K562 (cell line): ENCODE measurements at regions not wholly inside any gene's neighbourhood (a gene's known extent, or its start where the extent isn't known, plus 50 kb on each side); places are given as distances from the start of the nearest gene placed in this dataset.
"Not testable (repeated sequence)": the region's sequence is repeated elsewhere in the genome, so short reads cannot be mapped to it uniquely, and the experiment has no call there.

Experiments
- ATAC-seq: fragments of 200-7000 bp; cut with Tn5 transposase; 3 replicates; pipeline ENCODE4 v1.9.1; 2020; ENCODE audit warnings: moderate library complexity
- BruUV-seq: library from RNA; stranded (reverse); fragments of 400-500 nt; replicated peaks from 2 replicates; lab custom pipeline; 2021; lab: Mats Ljungman, UMichigan
- CTCF ChIA-PET: fragments of 300-600 bp; formaldehyde crosslinking; extraction: SDS; loops from one replicate; lab custom pipeline; 2021; ENCODE audit warnings: low intra/inter-chr PET ratio; lab: Yijun Ruan, JAX
- POLR2A ChIA-PET: fragments of 300-600, 350-650 bp; sonication (Branson Sonifier 250); formaldehyde crosslinking; extraction: SDS; loops from one replicate; lab custom pipeline; 2021; ENCODE audit warnings: antibody characterized with exemption, inconsistent platforms; lab: Yijun Ruan, JAX
- DNase-seq, 4 experiments: peaks; one replicate each; pipeline versions ENCODE4 v3.0.0 to v3.0.0-alpha.2; 2011 to 2018; ENCODE audit warnings: low spot score in 3 of 4, mixed read lengths in 3 of 4; ENCODE audit errors: extremely low read depth in 1 of 4
- FAIRE-seq: peaks from 2 replicates; lab custom pipeline; 2011; peaks lifted over from hg19 to GRCh38; lab: Jason Lieb, UNC
- H2AFZ ChIP-seq: 2 replicates; pipeline ENCODE4 v1.6.0; 2011; ENCODE audit warnings: low read depth, low read length, control low read depth, inconsistent platforms
- H3K27ac ChIP-seq: fragments of 200-600 bp; 3 replicates; pipeline ENCODE4 v1.8.0; 2011; ENCODE audit warnings: low read depth, mild to moderate bottlenecking, control low read depth, inconsistent platforms, low read length, moderate library complexity, mixed read lengths; ENCODE audit errors: extremely low read depth
- H3K27me3 ChIP-seq, 2 experiments: fragments of 300-600 bp in 1 of 2; 2 replicates in 1 of 2; 3 replicates in 1 of 2; pipeline versions ENCODE4 v1.6.0 to v1.8.0; 2011; ENCODE audit warnings: inconsistent platforms in 2 of 2, low read length in 2 of 2, mild to moderate bottlenecking in 1 of 2, mixed read lengths in 1 of 2, moderate library complexity in 1 of 2; ENCODE audit not compliant: control insufficient read depth in 2 of 2, insufficient read depth in 2 of 2
- H3K36me3 ChIP-seq: fragments of 300-600 bp; 3 replicates; pipeline ENCODE4 v1.8.0; 2011; ENCODE audit warnings: mild to moderate bottlenecking, low read length, inconsistent platforms; ENCODE audit not compliant: control insufficient read depth, insufficient read depth
- H3K4me1 ChIP-seq, 2 experiments: fragments of 200-600 bp in 1 of 2; replicated peaks in 1 of 2; 2 replicates in 1 of 2; 3 replicates in 1 of 2; pipeline versions ENCODE4 v1.5.1 to v1.8.0; 2011; ENCODE audit warnings: inconsistent platforms in 2 of 2, low read length in 2 of 2, mild to moderate bottlenecking in 1 of 2, mixed read lengths in 1 of 2, moderate library complexity in 1 of 2; ENCODE audit not compliant: control insufficient read depth in 2 of 2, insufficient read depth in 2 of 2
- H3K4me2 ChIP-seq: 2 replicates; pipeline ENCODE4 v1.6.1; 2011; ENCODE audit warnings: low read length, control low read depth, inconsistent platforms, mixed read lengths; ENCODE audit not compliant: insufficient read depth
- H3K4me3 ChIP-seq: fragments of 200-600 bp; sonication (generic), shearing (Covaris generic); 2 replicates; pipeline ENCODE4 v1.5.1; 2016; ENCODE audit warnings: control low read depth, inconsistent platforms
- H3K79me2 ChIP-seq: fragments of 200-600 bp; 3 replicates; pipeline ENCODE4 v1.8.0; 2011; ENCODE audit warnings: low read length, inconsistent platforms; ENCODE audit not compliant: control insufficient read depth, insufficient read depth
- H3K9ac ChIP-seq, 2 experiments: 2 replicates each; pipeline versions ENCODE4 v1.6.0 to v1.6.1; 2011; ENCODE audit warnings: low read depth in 2 of 2, low read length in 2 of 2, control low read depth in 1 of 2, inconsistent platforms in 1 of 2, mild to moderate bottlenecking in 1 of 2, mixed read lengths in 1 of 2; ENCODE audit not compliant: insufficient read depth in 1 of 2
- H3K9me1 ChIP-seq: one replicate; pipeline ENCODE4 v1.6.0; 2011; ENCODE audit warnings: inconsistent platforms, mild to moderate bottlenecking, low read length, moderate library complexity; ENCODE audit not compliant: control insufficient read depth, insufficient read depth
- H3K9me3 ChIP-seq: replicated peaks from 2 replicates; pipeline ENCODE4 v1.5.1; 2011; ENCODE audit warnings: low read depth, low read length, inconsistent platforms; ENCODE audit not compliant: control insufficient read depth, insufficient read depth
- H4K20me1 ChIP-seq: replicated peaks from 2 replicates; pipeline ENCODE4 v1.6.1; 2011; ENCODE audit warnings: low read length, inconsistent platforms, mixed read lengths; ENCODE audit not compliant: control insufficient read depth, insufficient read depth
- REST ChIP-seq, 2 experiments: fragments of 450-650 bp; formaldehyde crosslinking in 1 of 2; IDR thresholded peaks; 2 replicates each; pipeline versions ENCODE4 v1.4.0 to v1.6.1; 2014 to 2020; ENCODE audit warnings: mild to moderate bottlenecking in 2 of 2, borderline replicate concordance in 1 of 2, low read depth in 1 of 2
- ZNF830 ChIP-seq: fragments of 250-450 bp; sonication (Bioruptor Pico); IDR thresholded peaks from 2 replicates; pipeline ENCODE4 v1.5.0; 2021; ENCODE audit warnings: mild to moderate bottlenecking
- WGBS: fragments of 100-300 bp; shearing (Covaris generic); methylation state at CpG from one replicate; pipeline ENCODE4 v1.1.6; 2016; ENCODE audit warnings: low coverage, mixed read lengths; ENCODE audit not compliant: insufficient coverage; ENCODE audit errors: missing lambda C conversion rate; 5-methylcytosine and 5-hydroxymethylcytosine counted together
- in situ Hi-C: fragments of 300-500 bp; cut with MboI; formaldehyde crosslinking; loops from 4 replicates; pipeline ENCODE4 v1.15.0; 2018; ENCODE audit warnings: inconsistent platforms, mixed read lengths
- intact Hi-C: fragments of 100-400 bp; cut with micrococcal nuclease; formaldehyde crosslinking; loops from 2 replicates; pipeline ENCODE4 v1.14.2; 2022

GRCh38 chr5:167389537-167389936, 901.9 kb upstream of the WWC1 start (continued):
- TF ChIP-seq REST (IDR thresholded peaks at IDR 0.05; ENCODE audit: borderline replicate concordance), result no peak
- no peak for TF ChIP-seq REST (CRISPR knock-in tag; IDR thresholded peaks at IDR 0.05; ENCODE audit: low read depth)
- no peak for TF ChIP-seq ZNF830 (CRISPR knock-in tag)

GRCh38 chr5:167391286-167391685, 900.2 kb upstream of the WWC1 start:
- intact Hi-C loops, H3K79me2 ChIP-seq, H4K20me1 ChIP-seq, in situ Hi-C loops, H3K9me3 ChIP-seq, CTCF ChIA-PET, H3K4me1 ChIP-seq, H3K9ac ChIP-seq, H3K27ac ChIP-seq, DNase-seq, H3K27me3 ChIP-seq, H2AFZ ChIP-seq, BruUV-seq, FAIRE-seq, H3K36me3 ChIP-seq, POLR2A ChIA-PET, H3K9me1 ChIP-seq, H3K4me2 ChIP-seq, ATAC-seq, H3K4me3 ChIP-seq: not testable (repeated sequence)
- WGBS, result 2% methylated on average over 4 of the region's 4 CpGs
